ENCODE measurements at regions not wholly inside any gene's neighbourhood (a gene's known extent, or its start where the extent isn't known, plus 50 kb on each side); places are given as distances from the start of the nearest gene placed in this dataset.

- no peak overlapping the region for H3K4me3 ChIP-seq
- TF ChIP-seq POLR2A (IDR thresholded peaks at IDR 0.05) (no peak), EP300 (IDR thresholded peaks at IDR 0.05) (no peak), CTCF (IDR thresholded peaks at IDR 0.05) (no peak), POLR2AphosphoS5 (IDR thresholded peaks at IDR 0.05) (no peak)
- no peaks in the 10 kb centered on the region for H3K36me3 ChIP-seq
- WGBS, 2 donors: 85 to 86% methylated on average over 2 to 18 of the region's 21 CpGs
- H3K4me1 ChIP-seq: peaks cover 15 to 27% (median 23%) of the 10 kb centered on the region in 4 donors
- H3K27me3 ChIP-seq: peaks cover 0 to 5% (median 0%) of the 10 kb centered on the region in 4 donors
- ATAC-seq (ENCODE audit: low FRiP score in 2 of 2) (no peak), DNase-seq (peak in 1 of 2 donors; percentile 78)
- H3K27ac ChIP-seq: no peak overlapping the region
- no peaks in the 10 kb centered on the region for H3K9me3 ChIP-seq
Measured at GRCh38 chr9:134234001-134234660, 69.8 kb upstream of the RNU6ATAC start.

- peaks cover 0 to 5% (median 0%) of the 10 kb centered on the region in 4 donors for H3K27me3 ChIP-seq
- TF ChIP-seq CTCF (IDR thresholded peaks at IDR 0.05) (no peak), EP300 (IDR thresholded peaks at IDR 0.05) (no peak), POLR2A (IDR thresholded peaks at IDR 0.05) (no peak), POLR2AphosphoS5 (IDR thresholded peaks at IDR 0.05) (no peak)
- H3K27ac ChIP-seq: no peak overlapping the region
- H3K4me3 ChIP-seq: no peak overlapping the region
- no peaks in the 10 kb centered on the region for H3K36me3 ChIP-seq
- H3K9me3 ChIP-seq: no peaks in the 10 kb centered on the region
- DNase-seq: peak in 1 of 2 donors; percentile 56
- WGBS, 2 donors: 81 to 89% methylated on average over 12 to 21 of the region's 21 CpGs
- no peak for ATAC-seq (ENCODE audit: low FRiP score in 2 of 2)
- peaks cover 15 to 27% (median 23%) of the 10 kb centered on the region in 4 donors for H3K4me1 ChIP-seq
Measured at GRCh38 chr9:134234687-134235359, 70.5 kb upstream of the RNU6ATAC start.

GRCh38 chr9:134235366-134235765 lies 71.0 kb upstream of the RNU6ATAC start:
- ATAC-seq (ENCODE audit: low FRiP score in 2 of 2): no peak
- no peak overlapping the region for H3K4me3 ChIP-seq
- no peak overlapping the region for H3K27ac ChIP-seq
- DNase-seq: peak in 1 of 2 donors; percentile 61
- H3K36me3 ChIP-seq: no peaks in the 10 kb centered on the region
- TF ChIP-seq CTCF (IDR thresholded peaks at IDR 0.05) (no peak), EP300 (IDR thresholded peaks at IDR 0.05) (no peak), POLR2A (IDR thresholded peaks at IDR 0.05) (no peak)
- no peaks in the 10 kb centered on the region for H3K9me3 ChIP-seq
- peaks cover 14 to 22% (median 20%) of the 10 kb centered on the region in 4 donors for H3K4me1 ChIP-seq
- 79 to 94% methylated on average over 4 to 14 of the region's 16 CpGs for WGBS, 2 donors
- H3K27me3 ChIP-seq: peaks cover 0 to 5% (median 0%) of the 10 kb centered on the region in 4 donors

GRCh38 chr9:134236001-134236421 lies 71.6 kb upstream of the RNU6ATAC start:
- ATAC-seq (ENCODE audit: low FRiP score in 2 of 2): no peak
- Histone ChIP-seq H3K4me3 (no peak overlapping the region), H3K4me1 (peaks cover 7 to 15% (median 14%) of the 10 kb centered on the region in 4 donors), H3K36me3 (no peaks in the 10 kb centered on the region), H3K27me3 (peaks cover 0 to 5% (median 0%) of the 10 kb centered on the region in 4 donors), H3K9me3 (no peaks in the 10 kb centered on the region), H3K27ac (no peak overlapping the region)
- TF ChIP-seq EP300 (IDR thresholded peaks at IDR 0.05) (no peak), POLR2A (IDR thresholded peaks at IDR 0.05) (no peak), POLR2AphosphoS5 (IDR thresholded peaks at IDR 0.05) (no peak), CTCF (IDR thresholded peaks at IDR 0.05) (no peak)
- 61 to 68% methylated on average over 4 to 6 of the region's 6 CpGs for WGBS, 2 donors
- DNase-seq: no peak
